NCI-H1105 treated with DMSO at 0.1 percent for 48 hours (cell line): ENCODE measurements at regions not wholly inside any gene's neighbourhood (a gene's known extent, or its start where the extent isn't known, plus 50 kb on each side); places are given as distances from the start of the nearest gene placed in this dataset.
"Not testable (repeated sequence)": the region's sequence is repeated elsewhere in the genome, so short reads cannot be mapped to it uniquely, and the experiment has no call there.

Experiments
- DNase-seq: peaks from one replicate; lab custom pipeline; 2025; lab: John Stamatoyannopoulos, UW

DNA sequence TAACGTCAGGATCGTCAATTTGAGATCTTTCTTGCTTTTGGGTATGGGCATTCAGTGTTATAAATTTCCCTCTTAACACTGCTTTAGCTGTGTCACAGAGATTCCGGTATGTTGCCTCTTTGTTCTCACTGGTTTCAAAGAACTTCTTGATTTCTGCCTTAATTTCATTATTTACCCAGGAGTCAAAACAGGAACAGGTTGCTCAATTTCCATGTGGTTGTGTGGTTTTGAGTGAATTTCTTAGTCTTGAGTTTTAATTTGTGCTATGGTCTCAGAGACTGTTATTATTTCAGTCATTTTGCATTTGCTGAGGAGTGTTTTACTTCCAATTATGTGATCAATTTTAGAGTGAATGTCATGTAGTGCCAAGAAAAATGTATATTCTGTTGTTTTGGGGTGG is 153.1 kb downstream of the PCDH17 start:
- DNase-seq = no peak

DNA sequence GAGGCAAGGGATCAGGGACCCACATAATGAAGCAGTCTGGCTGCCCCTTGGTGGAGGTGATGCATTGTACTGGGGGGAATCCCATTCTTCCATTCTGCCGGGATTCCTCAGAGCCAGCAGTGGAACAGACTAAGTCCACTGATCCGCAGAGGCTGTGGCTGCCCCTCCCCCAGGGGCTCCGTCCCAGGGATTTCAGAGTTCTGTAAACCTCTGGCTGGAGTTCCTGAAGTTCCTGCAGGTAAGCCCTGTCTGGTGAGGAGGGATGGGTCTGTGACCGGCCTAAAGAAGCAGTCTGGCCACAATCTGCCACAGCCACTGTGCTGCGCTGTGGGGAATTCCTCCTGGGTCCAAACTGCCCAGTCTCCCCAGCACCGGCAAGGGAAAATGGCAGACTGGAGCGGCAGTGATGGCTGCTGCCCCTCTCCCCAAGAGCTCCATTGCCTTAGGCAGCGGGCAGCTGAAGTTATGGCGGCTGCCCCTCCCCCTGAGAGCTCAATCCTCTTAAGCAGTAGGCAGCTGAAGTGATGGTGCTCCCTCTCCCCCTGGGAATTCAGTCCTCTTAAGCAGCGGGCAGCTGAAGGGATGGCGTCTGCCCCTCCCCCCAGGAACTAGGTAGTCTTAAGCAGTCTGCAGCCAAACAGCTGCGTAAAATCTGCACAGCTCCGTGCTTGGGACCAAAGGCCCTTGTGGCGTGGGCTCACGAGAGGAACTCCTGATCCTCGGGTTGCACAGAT is 155.7 kb downstream of the PCDH17 start:
- peak; percentile 75 for DNase-seq

DNA sequence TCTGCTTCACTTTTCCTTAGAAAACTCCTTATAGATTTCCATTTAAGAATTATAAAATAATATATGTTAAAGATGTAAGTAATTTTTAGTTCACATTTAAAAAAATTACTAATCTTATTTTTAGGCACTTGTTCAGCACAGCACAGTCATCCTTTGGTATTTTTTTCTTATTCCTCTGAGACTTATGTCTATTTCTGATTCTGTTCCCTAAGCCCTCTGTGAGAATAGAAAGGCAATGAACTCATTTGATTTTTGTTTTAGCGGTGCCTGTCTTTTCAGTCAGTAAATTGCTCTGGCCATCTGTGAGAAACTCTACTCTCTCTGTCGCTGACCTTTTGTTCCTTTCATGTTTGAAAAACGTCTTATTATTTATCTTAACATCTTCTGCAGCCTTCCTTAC is 168.1 kb downstream of the PCDH17 start:
- DNase-seq = no peak

DNA sequence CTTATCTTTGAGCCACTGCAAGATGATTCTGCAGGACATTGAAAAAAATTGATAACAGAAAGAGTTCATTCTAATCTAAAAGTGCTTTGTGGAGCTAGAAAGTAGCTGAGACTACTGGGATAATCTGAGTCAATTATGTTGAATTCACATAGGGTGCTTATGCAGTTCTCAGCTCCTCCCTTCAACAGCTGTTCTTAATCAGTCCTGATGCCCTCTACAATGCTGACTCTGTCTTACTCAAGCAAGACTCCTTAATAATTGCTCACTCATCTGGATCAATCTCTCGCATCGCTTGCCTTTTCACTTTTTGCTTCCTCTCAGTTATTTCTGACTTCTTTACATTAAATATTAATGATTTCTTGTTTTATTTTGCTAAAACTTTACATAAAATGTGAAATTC is 182.1 kb downstream of the PCDH17 start:
- DNase-seq = no peak

DNA sequence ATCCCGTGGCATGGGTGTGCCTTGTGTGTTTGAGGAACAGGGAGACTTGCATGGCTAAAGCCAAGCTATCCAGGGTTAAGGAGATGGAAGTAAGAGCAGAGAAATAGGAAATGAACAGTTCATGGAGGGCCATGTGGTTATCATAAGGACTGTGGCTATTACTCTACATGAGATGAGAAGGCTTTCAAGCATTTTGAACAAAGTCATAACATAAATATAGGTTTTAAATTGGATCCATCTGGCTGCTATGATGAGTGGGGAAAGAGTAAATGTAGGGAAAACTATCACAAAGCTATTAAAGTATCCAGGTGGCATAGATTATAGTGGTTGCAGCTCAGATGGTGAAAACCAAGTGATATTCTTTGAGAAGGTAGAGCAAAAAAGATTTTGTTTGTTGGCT is 184.1 kb downstream of the PCDH17 start:
- DNase-seq = no peak

GRCh38 chr13:57820924-57821323 is 189.4 kb downstream of the PCDH17 start:
- no peak for DNase-seq

- no peak for DNase-seq
These were observed 192.2 kb downstream of the PCDH17 start for GRCh38 chr13:57823704-57824103.

DNA sequence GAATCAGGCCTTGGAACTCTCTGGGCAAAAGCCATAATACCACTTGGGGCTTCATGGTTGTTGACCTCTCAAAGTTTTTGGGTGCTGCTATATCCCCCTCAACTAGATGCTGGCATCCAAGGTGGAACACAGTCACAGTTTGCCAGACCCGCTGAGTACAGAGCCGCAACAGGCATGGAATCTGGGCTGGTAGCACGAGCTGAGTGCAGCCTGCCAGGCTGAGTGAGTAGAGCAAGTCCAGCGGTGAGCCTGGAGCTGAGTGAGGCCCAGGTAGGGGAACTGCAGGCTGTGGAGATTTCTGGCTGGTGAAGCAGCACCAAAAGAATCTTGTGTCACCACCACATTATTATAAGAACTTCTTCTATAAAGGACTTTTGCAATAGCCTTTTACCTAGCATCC is 192.6 kb downstream of the PCDH17 start:
- DNase-seq = no peak

DNA sequence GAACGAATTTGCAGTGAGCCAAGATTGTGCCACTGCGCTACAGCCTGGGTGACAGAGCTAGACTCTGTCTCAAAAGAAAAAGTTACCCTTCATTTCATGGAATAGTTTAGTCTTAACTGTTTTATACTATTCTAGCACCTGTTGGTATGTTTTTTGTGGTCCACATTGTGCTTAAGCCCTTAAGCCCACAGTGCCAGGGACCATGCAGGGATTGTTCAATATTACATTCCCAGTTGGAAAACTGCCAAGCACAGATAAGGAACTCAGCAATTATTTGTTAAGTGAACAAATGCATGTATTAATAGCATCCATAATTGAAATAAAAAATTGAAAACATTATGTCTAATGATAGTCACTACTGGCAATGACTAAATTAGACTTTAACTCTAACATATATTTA is 193.5 kb downstream of the PCDH17 start:
- peak; percentile 29 for DNase-seq

DNA sequence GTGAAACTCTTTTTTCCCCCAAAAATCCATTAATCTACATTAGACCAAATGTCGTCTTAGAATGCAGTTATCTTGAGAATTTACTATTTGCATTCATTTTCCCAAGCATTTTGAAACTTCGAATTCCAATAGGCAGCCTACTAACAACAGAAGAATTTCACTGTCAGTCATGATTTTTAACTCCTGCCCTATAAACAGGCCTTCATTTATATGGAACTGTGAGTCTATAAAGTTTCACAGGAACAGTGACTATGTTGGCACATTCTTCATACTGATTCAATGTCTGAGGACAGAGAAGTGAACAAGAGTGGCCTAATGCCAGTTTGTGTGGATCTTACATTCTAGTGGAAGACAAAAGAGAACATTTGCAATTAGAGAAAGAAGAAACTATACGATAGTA is 198.0 kb downstream of the PCDH17 start:
- DNase-seq = no peak

DNA sequence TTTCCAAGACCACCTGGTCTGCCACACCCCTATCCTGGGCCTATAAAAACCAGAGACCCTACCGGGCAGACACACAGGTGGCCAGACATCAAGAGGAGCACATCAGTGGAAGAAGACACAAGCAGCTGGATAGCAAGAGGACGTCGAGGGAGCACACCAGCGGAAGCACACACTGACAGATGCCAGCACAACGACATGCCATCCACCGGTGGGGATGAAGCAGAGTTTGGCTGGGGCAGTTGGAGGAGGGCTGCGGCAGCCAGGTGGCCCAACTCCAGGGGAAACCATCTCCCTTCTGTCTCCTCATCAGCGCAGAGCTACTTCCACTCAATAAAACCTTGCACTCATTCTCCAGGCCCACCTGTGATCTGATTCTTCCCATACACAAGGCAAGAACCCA is 200.6 kb downstream of the PCDH17 start:
- no peak for DNase-seq

DNA sequence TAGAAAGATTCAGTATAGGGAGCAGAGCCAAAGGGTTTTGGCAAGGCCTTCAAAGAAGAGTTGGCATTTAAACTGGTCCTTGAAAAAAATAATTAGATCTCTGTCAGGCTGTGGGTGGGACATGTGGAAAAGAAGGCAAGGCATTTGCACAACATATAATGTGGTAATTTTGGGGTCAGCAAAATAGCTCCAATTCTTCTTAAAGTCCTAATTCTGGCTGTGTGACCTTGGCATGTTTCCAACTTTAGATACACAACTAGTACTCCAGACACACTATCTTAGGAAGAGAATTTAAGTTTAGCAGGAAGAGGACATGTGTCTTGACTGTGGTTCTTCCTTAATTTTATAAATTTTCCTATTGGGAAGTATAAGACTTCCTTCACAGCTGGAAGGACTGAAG is 206.3 kb downstream of the PCDH17 start:
- no peak for DNase-seq

DNA sequence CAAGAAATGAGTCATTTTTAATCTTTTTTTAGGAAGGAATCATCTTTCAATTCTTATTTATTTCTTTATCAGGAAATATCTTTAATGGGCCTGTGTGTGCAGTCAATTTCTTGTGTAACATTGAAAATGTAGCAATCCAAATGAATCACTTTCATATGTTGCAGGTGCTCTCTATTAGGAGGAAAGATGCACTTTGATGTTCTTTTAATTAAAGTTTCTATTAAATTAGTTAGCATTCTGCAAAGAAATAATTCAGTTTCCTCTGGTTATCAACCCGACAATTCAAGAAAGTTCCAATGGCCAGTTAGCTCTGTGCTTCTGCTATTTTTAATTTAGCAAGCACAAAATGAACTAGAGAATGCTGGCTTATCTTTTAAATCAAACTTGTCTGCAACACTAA is 212.0 kb downstream of the PCDH17 start:
- no peak for DNase-seq

GRCh38 chr13:57846600-57847173 is 215.1 kb downstream of the PCDH17 start:
- DNase-seq = no peak

DNA sequence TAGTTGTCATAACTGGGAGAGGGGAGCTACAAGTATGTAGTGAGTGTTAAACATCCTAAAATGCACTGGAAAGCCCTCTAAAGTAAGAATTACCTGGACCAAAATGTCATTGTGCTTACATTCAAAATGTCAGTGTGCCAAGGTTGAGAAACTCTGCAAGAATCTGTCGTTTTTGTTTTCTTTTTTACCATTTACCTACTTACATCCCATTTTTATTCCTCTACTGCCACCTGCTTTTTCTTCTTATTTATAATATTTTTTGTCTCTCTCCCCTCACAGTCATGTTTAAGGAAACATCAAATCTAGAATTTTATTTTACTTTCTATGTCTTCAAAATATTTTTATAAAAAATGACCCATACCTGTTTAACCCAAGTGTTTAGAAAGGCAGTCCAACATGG is 226.4 kb downstream of the PCDH17 start:
- no peak for DNase-seq

DNA sequence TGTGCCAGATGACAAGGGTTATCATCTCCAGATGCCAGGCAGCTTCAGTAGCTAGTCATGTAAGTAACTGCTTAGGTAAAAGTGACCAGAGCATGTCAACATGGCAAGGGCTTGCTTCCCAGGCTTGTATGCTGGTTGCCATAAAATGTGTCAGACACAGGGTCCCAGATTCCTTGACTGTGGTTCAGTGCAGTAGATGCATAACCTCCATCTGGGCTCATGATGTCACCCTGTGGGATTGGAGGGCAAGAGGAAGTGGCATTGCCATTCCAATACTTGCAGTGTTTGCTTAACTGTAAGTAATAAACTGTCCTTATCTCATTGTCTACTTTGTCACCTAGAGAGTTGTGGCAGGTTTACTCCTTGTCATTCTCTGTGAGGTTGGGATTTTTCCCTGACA is 226.8 kb downstream of the PCDH17 start:
- no peak for DNase-seq

DNA sequence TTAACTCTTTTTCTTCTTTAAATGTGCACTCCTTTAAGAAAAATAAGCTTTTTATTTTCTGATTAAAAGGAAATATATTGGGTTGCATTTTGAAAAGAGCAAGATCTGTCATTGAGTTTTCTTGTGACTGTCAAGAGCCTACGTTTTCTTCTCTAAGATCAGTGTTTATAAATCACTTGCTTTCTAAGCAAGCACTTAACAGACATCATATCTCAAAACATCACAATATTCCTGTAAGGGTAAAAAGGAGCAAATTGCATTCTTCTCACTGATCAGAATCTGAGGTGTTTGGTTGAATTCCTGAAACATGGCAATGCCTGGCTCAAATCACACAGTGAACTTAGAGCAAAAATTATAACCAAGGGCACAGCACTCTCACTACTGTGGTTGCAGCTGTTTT is 231.3 kb downstream of the PCDH17 start:
- no peak for DNase-seq

DNA sequence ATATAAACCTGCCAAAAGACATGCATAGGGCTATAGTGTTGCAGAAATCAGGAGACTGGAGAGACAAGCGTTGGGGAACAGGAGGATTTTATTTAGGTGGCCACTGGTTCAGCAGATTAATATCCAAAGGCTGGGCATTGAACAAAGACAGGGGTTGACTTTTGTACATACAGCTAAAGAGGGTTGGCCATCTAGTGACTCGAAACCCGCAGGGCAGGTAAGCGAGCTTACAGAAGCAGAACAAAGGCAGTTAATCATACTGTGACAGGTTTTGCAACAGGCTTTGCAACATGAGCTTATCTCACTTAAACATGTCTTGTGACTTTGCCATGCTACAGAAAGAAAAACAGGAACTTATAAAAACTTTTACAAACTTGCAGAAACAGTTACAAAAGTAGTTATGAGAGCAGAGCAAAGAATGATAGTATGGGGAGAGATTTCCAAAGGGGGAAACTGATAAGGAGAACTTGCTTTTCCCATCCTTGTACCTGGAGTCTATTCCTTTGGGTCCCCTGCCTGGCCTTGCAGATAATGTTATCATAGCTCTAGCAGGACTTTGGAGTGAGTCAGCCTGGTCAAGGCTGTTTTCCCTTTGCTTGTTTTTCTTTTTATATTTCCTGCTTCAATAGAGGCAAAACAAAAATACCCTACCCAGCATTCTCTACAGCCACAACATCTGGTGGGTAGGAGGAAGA is 234.2 kb downstream of the PCDH17 start:
- DNase-seq = no peak

GRCh38 chr13:57874530-57874929 is 243.0 kb downstream of the PCDH17 start:
- DNase-seq = no peak

DNA sequence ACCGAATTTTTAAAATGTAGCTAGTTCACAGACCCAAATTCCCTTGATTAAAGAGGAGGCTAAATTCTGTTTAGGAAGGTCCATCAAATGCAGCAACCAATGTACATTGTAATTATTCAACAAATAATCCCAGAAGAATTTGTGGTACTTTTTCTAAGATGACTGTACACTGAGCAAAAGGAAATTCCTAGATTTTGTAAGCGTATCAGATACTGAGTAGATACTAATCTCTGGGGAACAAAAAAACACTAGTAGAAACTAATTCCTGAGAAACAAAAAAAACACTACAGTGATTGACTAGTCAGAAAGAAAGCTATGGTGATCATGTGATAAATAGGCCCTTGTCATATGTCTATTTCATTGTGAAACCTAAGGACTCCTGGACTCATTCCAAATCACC is 246.1 kb downstream of the PCDH17 start:
- DNase-seq = no peak

DNA sequence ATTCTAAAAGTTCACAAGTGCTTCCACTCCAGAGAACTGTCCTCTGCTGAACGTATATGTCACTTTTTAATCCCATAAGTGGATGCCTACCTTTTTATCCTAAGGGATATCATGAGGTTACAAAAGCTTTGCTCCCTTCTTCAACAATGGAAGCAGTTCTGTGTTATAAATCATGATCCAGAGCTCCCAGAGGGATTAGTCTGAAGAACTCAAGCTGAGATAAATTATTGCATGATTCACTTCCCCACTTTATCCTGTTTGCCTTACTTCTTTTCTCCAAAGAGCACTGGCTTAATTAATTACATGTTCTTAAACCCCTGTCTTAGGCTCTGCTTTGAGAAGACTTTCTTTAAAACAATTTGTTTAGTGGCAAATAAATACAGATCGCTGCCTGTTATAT is 246.7 kb downstream of the PCDH17 start:
- DNase-seq = no peak

- no peak for DNase-seq
These were observed 265.7 kb downstream of the PCDH17 start for GRCh38 chr13:57897225-57897624.

DNA sequence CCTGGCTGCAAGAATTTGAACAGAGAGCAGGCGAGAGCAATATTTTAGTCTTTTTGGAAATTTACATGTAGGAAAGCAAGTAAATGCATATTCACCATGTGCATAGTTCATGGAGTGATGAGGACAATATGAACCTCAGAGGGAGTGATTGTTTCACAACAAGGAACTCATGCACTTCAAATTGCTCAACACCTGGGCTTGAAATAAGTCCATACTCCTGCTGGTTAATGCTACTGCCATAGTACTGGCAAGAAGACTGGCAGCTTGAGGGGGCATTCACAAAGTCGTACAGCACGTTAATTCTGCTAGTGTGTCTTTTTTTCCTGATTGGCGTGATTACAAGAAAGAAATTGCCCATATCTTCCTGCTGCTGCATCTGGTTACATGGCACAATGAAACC is 267.6 kb downstream of the PCDH17 start:
- no peak for DNase-seq

- DNase-seq = not testable (repeated sequence)
These were observed 278.3 kb downstream of the PCDH17 start for GRCh38 chr13:57909833-57910232.
